HL-60 (cell line): ENCODE measurements at regions not wholly inside any gene's neighbourhood (a gene's known extent, or its start where the extent isn't known, plus 50 kb on each side); places are given as distances from the start of the nearest gene placed in this dataset.

Experiments used
- CTCF ChIP-seq: IDR thresholded peaks from one replicate; pipeline ENCODE4 v1.5.1; 2011; ENCODE audit warnings: low read length, control low read depth, inconsistent platforms; ENCODE audit not compliant: insufficient read depth
- GABPA ChIP-seq: IDR thresholded peaks from 2 replicates; pipeline ENCODE4 v1.6.1; 2012; ENCODE audit warnings: low read depth
- POLR2AphosphoS5 ChIP-seq: IDR thresholded peaks from 2 replicates; pipeline ENCODE4 v1.6.1; 2012; ENCODE audit warnings: low read depth
- REST ChIP-seq: IDR thresholded peaks from 2 replicates; pipeline ENCODE4 v1.6.1; 2012; ENCODE audit warnings: low read depth; ENCODE audit not compliant: insufficient replicate concordance
- SPI1 ChIP-seq: IDR thresholded peaks from 2 replicates; pipeline ENCODE4 v1.6.1; 2012; ENCODE audit warnings: low read depth, mild to moderate bottlenecking, borderline replicate concordance

- peak; percentile 40 for TF ChIP-seq CTCF
- no peak for TF ChIP-seq POLR2AphosphoS5
- TF ChIP-seq REST = no peak
- TF ChIP-seq GABPA = no peak
- no peak for TF ChIP-seq SPI1
Observed at GRCh38 chr1:30111431-30111830, 612.0 kb downstream of the MATN1 start.
